OCI-LY1 (cell line): ENCODE measurements at regions not wholly inside any gene's neighbourhood (a gene's known extent, or its start where the extent isn't known, plus 50 kb on each side); places are given as distances from the start of the nearest gene placed in this dataset.

Source experiments
- CTCF ChIP-seq: fragments of 200-600 bp; sonication (generic), shearing (Covaris generic); IDR thresholded peaks from 2 replicates; pipeline ENCODE4 v1.5.1; 2017; ENCODE audit warnings: mild to moderate bottlenecking, antibody characterized with exemption, low read length, moderate library complexity, mixed read lengths
- EZH2 ChIP-seq: fragments of 200-600 bp; sonication (generic), shearing (Covaris generic); IDR thresholded peaks from 2 replicates; pipeline ENCODE4 v1.8.0; 2017; ENCODE audit warnings: borderline replicate concordance, mixed run types, mild to moderate bottlenecking, antibody characterized with exemption, low read length, moderate library complexity, mixed read lengths

- TF ChIP-seq CTCF (no peak), EZH2 (no peak)
These were observed 112.7 kb upstream of the IQSEC1 start for GRCh38 chr3:13185737-13186434.
